WTC11 (cell line): ENCODE measurements at regions not wholly inside any gene's neighbourhood (a gene's known extent, or its start where the extent isn't known, plus 50 kb on each side); places are given as distances from the start of the nearest gene placed in this dataset.

Experiments used
- ATAC-seq: fragments of 200-7000 bp; cut with Tn5 transposase; 2 replicates; pipeline ENCODE4 v1.10.0; 2021; ENCODE audit warnings: mild to moderate bottlenecking, moderate library complexity
- CTCF ChIA-PET: fragments of 300-600 bp; sonication (Branson Sonifier 250); formaldehyde crosslinking; loops from one replicate; lab custom pipeline; 2021; ENCODE audit warnings: antibody characterized with exemption; lab: Charles Lee
- POLR2A ChIA-PET: fragments of 350-600 bp; sonication (Branson Sonifier 250); formaldehyde crosslinking; loops from one replicate; lab custom pipeline; 2021; ENCODE audit warnings: antibody characterized with exemption; lab: Charles Lee
- DNase-seq: peaks from one replicate; pipeline ENCODE4 v3.0.0; 2021; ENCODE audit warnings: low spot score
- H3K27ac Mint-ChIP-seq: 2 replicates; pipeline ENCODE4 v1.8.0; 2021; ENCODE audit warnings: mixed read lengths
- H3K27me3 Mint-ChIP-seq: 2 replicates; pipeline ENCODE4 v1.8.0; 2021; ENCODE audit warnings: low read depth, mild to moderate bottlenecking, moderate library complexity, mixed read lengths
- H3K36me3 Mint-ChIP-seq: 2 replicates; pipeline ENCODE4 v1.8.0; 2021; ENCODE audit warnings: mixed read lengths
- H3K4me1 Mint-ChIP-seq: 2 replicates; pipeline ENCODE4 v1.8.0; 2022; ENCODE audit warnings: mixed read lengths
- H3K4me3 Mint-ChIP-seq: 2 replicates; pipeline ENCODE4 v1.8.0; 2021; ENCODE audit warnings: mild to moderate bottlenecking, moderate library complexity, mixed read lengths
- H3K9me3 Mint-ChIP-seq: 2 replicates; pipeline ENCODE4 v1.8.0; 2021; ENCODE audit warnings: mixed read lengths
- AR ChIP-seq: fragments of 250-450 bp; sonication (Bioruptor Pico); IDR thresholded peaks from 2 replicates; pipeline ENCODE4 v1.9.0; 2021; ENCODE audit warnings: mild to moderate bottlenecking
- ARID4B ChIP-seq: sonication (generic); formaldehyde crosslinking; IDR thresholded peaks from 2 replicates; pipeline ENCODE4 v1.8.0; 2023; ENCODE audit warnings: missing genetic modification reagents, mild to moderate bottlenecking, borderline replicate concordance
- ATF6 ChIP-seq: sonication (generic); formaldehyde crosslinking; IDR thresholded peaks from 2 replicates; pipeline ENCODE4 v1.8.1; 2023; ENCODE audit warnings: mild to moderate bottlenecking, missing genetic modification reagents
- CBFB ChIP-seq: sonication (generic); formaldehyde crosslinking; IDR thresholded peaks from 2 replicates; pipeline ENCODE4 v1.8.1; 2022; ENCODE audit warnings: mild to moderate bottlenecking, low read depth, missing genetic modification reagents
- CDX4 ChIP-seq: fragments of 250-450 bp; sonication (Bioruptor Pico); IDR thresholded peaks from 2 replicates; pipeline ENCODE4 v1.9.0; 2021; ENCODE audit warnings: moderate library complexity, mild to moderate bottlenecking, inconsistent platforms, borderline replicate concordance
- CREM ChIP-seq: sonication (generic); formaldehyde crosslinking; IDR thresholded peaks from 2 replicates; pipeline ENCODE4 v1.8.1; 2022; ENCODE audit warnings: mild to moderate bottlenecking, missing genetic modification reagents, moderate library complexity
- ELF4 ChIP-seq: sonication (generic); formaldehyde crosslinking; IDR thresholded peaks from 2 replicates; pipeline ENCODE4 v1.8.1; 2022; ENCODE audit warnings: low read depth, mild to moderate bottlenecking, moderate library complexity, missing genetic modification reagents
- GRHL2 ChIP-seq: fragments of 250-450 bp; sonication (Bioruptor Pico); IDR thresholded peaks from 2 replicates; pipeline ENCODE4 v1.8.0; 2022; ENCODE audit warnings: mild to moderate bottlenecking, moderate library complexity; ENCODE audit not compliant: insufficient replicate concordance, severe bottlenecking
- HMGXB4 ChIP-seq: sonication (generic); formaldehyde crosslinking; IDR thresholded peaks from 2 replicates; pipeline ENCODE4 v1.8.1; 2023; ENCODE audit warnings: mild to moderate bottlenecking, moderate library complexity, missing genetic modification reagents
- MAX ChIP-seq: sonication (generic); formaldehyde crosslinking; IDR thresholded peaks from 2 replicates; pipeline ENCODE4 v1.8.0; 2022; ENCODE audit warnings: mild to moderate bottlenecking, missing genetic modification reagents
- MXD4 ChIP-seq: fragments of 250-450 bp; sonication (Bioruptor Pico); IDR thresholded peaks from 2 replicates; pipeline ENCODE4 v1.8.0; 2021; ENCODE audit warnings: mild to moderate bottlenecking, moderate library complexity, borderline replicate concordance
- RORB ChIP-seq: fragments of 250-450 bp; sonication (Bioruptor Pico); IDR thresholded peaks from 2 replicates; pipeline ENCODE4 v1.9.0; 2021; ENCODE audit warnings: mild to moderate bottlenecking
- ZNF512 ChIP-seq: sonication (generic); formaldehyde crosslinking; IDR thresholded peaks from 2 replicates; pipeline ENCODE4 v1.8.1; 2022; ENCODE audit warnings: missing genetic modification reagents, borderline replicate concordance
- ZNF532 ChIP-seq: fragments of 250-450 bp; sonication (Bioruptor Pico); IDR thresholded peaks from 2 replicates; pipeline ENCODE4 v1.9.0; 2021; ENCODE audit warnings: mild to moderate bottlenecking, borderline replicate concordance

- TF ChIP-seq ZNF532 (CRISPR knock-in tag) (no peak), CBFB (CRISPR knock-in tag) (no peak)
- TF ChIP-seq, all 79 proteins: peak for 0
Observed at GRCh38 chr1:235021321-235021720, 107.3 kb downstream of the TOMM20 start (continued).

- Mint-ChIP-seq H3K36me3 (no peaks in the 10 kb centered on the region), H3K4me1 (peaks cover 26% of the 10 kb centered on the region), H3K27ac (no peak overlapping the region), H3K4me3 (no peak overlapping the region), H3K27me3 (no peaks in the 10 kb centered on the region; the same call in 1 of the 2 replicates), H3K9me3 (peaks cover 8% of the 10 kb centered on the region)
- CTCF ChIA-PET, result no interaction called here
- DNase-seq (no peak), ATAC-seq (no peak)
- TF ChIP-seq RORB (no peak), MAX (CRISPR knock-in tag) (no peak), ARID4B (CRISPR knock-in tag) (no peak), AR (no peak), CREM (CRISPR knock-in tag) (no peak), HMGXB4 (CRISPR knock-in tag) (no peak)
- POLR2A ChIA-PET, result no interaction called here
Observed at GRCh38 chr1:235019961-235020360, 108.7 kb downstream of the TOMM20 start.

GRCh38 chr1:235019471-235019870 lies 109.2 kb downstream of the TOMM20 start:
- peaks cover 26% of the 10 kb centered on the region for H3K4me1 Mint-ChIP-seq
- no peaks in the 10 kb centered on the region for H3K36me3 Mint-ChIP-seq
- DNase-seq, result no peak
- no peaks in the 10 kb centered on the region; the same call in 1 of the 2 replicates for H3K27me3 Mint-ChIP-seq
- H3K27ac Mint-ChIP-seq, result no peak overlapping the region
- POLR2A ChIA-PET, result no interaction called here
- peaks cover 8% of the 10 kb centered on the region for H3K9me3 Mint-ChIP-seq
- H3K4me3 Mint-ChIP-seq, result no peak overlapping the region
- ATAC-seq, result no peak
- CTCF ChIA-PET, result no interaction called here
- TF ChIP-seq CDX4 (CRISPR knock-in tag) (no peak), ATF6 (CRISPR knock-in tag) (no peak), GRHL2 (CRISPR knock-in tag) (no peak), ELF4 (no peak), MXD4 (no peak), ZNF512 (CRISPR knock-in tag) (no peak)
